ENCODE measurements at regions not wholly inside any gene's neighbourhood (a gene's known extent, or its start where the extent isn't known, plus 50 kb on each side); places are given as distances from the start of the nearest gene placed in this dataset.

- DNase-seq, result no peak
These were observed 416.8 kb downstream of the NR2F2 start for GRCh38 chr15:96747291-96747690.

GRCh38 chr15:96750361-96750760, 419.9 kb downstream of the NR2F2 start:
- no peak for DNase-seq

GRCh38 chr15:96756146-96756545, 425.6 kb downstream of the NR2F2 start:
- no peak for DNase-seq

DNA sequence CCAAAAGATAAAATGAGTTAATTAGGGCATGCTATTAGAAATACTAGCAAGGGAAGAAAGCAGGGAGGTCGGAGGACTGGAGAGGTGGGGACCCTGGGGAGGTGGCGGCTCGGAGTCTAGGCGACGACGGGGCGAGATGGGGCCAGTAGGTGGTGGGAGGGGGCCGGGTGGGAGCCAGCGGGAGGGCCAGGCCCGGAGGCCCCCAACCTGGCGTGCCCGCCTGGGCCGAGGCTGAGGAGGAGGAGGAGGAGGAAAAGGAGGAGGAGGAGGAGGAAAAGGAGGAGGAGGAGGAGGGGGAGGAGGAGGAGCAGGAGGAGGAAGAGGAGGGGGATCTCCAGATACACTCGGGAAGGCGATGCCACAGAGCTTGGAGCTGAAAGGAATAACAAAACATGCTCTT, 426.2 kb downstream of the NR2F2 start:
- no peak for DNase-seq

GRCh38 chr15:96762566-96762965, 432.1 kb downstream of the NR2F2 start:
- DNase-seq, result no peak

GRCh38 chr15:96764501-96764900, 434.0 kb downstream of the NR2F2 start:
- DNase-seq, result no peak

GRCh38 chr15:96764946-96765345, 434.4 kb downstream of the NR2F2 start:
- DNase-seq, result no peak

DNA sequence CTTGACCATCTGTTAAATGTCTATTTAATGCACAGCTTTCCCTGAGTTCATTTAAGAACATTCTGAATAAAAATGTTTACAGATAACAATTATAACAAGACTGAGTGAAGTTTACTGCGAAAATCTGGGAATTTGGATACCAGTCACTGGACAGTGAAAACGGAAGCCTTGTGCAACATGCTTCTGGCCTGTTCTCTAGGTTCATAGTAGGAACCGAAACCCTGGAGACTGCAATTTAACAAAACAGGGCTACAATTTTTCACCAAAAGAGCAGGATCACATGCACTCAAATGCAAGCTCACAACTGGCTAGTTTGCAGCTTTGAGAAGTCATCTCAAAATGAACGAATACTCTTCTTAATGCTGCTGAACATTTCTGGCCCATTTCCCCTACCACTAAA, 435.9 kb downstream of the NR2F2 start:
- DNase-seq, result no peak

- DNase-seq, result no peak
These were observed 437.4 kb downstream of the NR2F2 start for GRCh38 chr15:96767703-96768434.

- DNase-seq, result no peak
These were observed 437.9 kb downstream of the NR2F2 start for GRCh38 chr15:96768435-96768789.

DNA sequence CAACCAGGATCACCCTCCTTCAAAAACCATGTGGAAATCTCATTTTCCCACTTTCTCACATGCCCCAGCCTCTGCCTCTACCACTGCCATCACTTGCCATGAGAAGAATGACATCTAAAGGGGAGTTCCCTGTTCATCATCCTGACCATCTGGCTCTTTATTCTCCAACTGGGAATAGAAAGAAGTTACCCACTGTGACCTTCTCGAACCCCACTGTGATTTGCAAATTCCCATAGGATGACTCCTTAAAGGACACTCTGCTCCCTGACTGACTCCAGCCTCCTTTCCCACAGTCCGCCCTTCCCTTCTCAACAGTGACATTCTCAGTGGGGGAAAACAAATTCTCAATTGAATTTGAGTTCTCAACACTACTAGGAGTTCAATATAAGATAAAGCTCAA, 440.5 kb downstream of the NR2F2 start:
- DNase-seq, result no peak

DNA sequence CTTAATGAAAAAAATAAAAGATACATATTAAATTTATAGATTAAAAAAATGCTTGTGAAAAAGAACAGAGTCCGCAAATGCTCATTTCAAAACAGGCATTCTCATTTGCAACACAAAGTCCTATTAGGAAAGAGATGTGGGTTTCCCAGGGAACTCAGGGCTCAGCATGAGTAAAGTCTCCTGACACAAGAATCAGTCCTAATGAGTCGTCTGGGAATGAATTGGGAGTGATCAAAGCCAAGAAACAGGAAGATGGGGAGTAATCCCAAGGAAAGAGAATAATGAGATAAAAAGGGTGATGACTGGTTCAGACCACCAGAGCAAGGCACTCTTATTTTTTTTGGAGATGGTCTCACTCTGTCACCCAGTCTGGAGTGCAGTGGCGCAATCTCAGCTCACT, 443.7 kb downstream of the NR2F2 start:
- DNase-seq, result no peak

GRCh38 chr15:96783746-96784145, 453.2 kb downstream of the NR2F2 start:
- DNase-seq, result no peak

DNA sequence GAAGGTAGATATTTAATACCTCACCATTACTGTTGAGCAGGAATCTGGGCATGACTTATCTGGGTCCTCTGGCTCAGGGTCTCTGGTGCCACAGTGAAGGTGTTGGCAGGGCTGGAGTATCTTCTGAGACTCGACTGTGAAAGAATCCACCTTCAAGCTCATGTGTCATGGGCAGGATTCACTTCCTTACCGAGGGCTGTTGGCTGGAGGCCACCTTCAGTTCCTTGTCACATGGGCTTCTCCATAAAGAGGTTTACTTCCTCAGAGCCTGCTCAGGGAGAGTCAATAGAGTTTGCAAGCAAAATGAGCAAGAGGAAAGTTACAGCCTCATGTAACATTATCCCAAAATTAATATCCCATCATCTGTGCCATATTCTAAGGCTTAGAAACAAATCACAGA, 459.5 kb downstream of the NR2F2 start:
- no peak for DNase-seq

DNA sequence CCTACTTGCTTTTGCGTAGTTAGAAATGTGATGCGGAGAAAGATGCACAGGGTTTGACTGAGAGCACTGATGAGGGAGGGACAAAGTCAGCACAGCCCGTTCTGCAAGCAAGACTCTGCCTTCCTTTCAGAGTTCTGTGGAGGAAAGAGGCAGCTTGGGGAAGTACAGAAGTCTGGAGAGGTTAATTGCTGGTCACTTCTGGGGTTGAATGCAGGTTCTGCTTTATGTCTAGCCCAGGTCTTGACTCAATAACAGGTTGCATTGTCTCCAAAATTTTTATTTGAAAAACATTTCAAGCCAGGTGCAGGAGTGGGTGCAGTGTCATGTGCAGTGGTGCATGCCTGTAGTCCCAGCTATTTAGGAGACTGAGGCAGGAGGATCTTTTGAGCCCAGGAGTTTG, 461.7 kb downstream of the NR2F2 start:
- no peak for DNase-seq

DNA sequence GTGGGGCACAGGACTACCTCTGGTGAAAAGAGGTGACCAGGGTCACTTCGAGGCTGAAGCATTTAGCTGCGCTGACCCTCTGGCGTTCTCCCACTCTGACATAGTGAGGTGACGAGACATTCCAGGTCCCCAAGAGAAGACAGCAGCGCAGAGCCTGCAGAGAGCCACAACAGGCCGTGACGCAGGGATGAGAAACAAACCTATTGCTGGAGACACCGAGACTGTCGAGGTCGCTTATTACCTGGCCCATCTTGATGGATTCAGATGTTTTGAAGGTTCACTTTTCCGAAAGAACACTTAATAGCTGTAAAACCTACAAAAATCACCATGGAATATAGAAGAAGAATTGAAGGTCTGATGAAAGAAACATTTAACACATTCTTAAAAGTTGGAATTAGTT, 466.3 kb downstream of the NR2F2 start:
- no peak for DNase-seq

- no peak for DNase-seq
These were observed 471.2 kb downstream of the NR2F2 start for GRCh38 chr15:96801576-96802150.

DNA sequence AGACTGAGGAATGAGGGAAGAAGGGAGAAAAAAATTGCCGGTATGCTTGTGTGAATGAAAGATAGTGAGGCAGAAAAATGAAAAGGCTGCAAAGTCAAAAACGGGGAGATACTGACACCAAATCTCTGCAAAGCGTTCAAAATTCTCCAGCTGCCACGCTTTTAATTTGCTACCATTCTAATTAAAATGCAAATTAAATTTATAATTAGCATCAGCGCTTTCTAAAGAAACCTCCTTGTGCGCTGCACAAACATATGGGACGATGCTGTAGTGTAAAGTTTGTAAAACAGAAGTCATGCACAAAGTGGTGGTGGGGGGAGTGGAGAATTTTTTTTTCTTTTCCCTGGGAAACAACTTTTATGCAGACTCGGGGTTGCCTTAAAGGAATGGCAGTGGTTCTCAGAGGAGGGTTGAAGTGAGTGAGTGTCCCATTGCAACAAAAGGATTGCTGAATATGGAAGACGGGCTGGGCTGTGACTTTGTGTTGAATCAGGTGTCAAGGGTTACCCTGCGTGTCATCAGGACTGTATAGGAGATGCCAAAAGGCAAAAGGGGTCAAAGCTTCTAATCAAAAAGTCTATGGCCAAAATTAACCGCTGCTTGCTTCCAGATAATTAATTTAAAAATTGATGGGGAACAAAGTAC, 472.2 kb downstream of the NR2F2 start:
- no peak for DNase-seq

- DNase-seq, result no peak
These were observed 474.3 kb downstream of the NR2F2 start for GRCh38 chr15:96804754-96805153.

- DNase-seq, result no peak
These were observed 476.9 kb downstream of the NR2F2 start for GRCh38 chr15:96807361-96807760.

DNA sequence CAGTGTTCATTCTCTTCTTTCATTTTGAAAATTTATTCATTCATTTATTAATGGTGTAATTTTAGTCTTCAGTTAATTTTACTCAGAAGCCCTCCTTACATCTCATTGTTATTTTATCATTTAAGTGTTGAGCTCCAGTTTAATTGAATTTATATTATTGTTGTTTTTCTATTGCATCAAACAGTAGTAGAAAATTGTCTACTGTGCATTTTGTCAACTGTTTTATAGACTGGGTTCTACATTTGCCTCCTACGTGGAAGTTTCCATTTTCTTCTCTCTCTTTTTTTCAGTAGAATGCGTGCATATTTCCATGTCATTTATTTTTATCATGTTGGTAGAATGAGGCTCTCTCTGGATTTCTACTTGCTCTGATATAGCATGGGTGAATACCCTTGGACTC, 487.4 kb downstream of the NR2F2 start:
- DNase-seq, result no peak

DNA sequence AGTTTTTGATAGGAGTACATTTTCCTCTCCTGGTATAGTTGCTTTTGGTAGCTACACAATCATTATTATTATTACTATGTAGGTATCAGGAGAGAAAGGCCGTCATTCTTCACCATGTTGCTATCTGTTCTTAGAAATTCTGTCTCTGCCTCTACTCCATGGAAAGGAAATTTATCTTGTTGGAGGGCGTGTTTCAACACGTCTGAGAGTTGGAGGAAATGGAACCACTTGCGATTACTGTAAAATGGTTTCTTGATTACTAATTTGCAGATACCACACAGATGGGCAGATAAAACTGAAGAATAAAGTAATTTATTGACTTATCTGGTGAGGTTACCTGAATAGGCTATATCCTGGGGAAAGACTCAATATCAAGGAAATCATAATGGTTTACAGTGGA, 488.4 kb downstream of the NR2F2 start:
- DNase-seq, result no peak

DNA sequence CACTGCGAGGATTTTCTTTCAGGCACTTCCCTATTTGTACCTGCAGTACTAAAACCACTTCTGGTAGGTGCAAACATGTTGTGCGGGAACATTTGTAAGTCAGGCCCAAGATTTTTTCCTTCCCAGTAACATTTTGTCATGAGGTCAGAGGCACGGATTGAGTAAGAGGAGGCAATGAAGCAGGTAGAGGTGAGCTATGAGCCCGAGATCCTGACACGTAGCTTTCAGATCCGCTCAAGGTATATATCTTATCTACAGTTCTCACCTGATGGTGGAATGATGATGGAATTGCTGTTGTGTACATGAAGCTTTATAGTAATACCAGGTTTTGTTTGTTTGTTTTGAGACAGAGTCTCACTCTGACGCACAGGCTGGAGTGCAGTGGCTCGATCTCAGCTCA, 497.5 kb downstream of the NR2F2 start:
- DNase-seq, result no peak

DNA sequence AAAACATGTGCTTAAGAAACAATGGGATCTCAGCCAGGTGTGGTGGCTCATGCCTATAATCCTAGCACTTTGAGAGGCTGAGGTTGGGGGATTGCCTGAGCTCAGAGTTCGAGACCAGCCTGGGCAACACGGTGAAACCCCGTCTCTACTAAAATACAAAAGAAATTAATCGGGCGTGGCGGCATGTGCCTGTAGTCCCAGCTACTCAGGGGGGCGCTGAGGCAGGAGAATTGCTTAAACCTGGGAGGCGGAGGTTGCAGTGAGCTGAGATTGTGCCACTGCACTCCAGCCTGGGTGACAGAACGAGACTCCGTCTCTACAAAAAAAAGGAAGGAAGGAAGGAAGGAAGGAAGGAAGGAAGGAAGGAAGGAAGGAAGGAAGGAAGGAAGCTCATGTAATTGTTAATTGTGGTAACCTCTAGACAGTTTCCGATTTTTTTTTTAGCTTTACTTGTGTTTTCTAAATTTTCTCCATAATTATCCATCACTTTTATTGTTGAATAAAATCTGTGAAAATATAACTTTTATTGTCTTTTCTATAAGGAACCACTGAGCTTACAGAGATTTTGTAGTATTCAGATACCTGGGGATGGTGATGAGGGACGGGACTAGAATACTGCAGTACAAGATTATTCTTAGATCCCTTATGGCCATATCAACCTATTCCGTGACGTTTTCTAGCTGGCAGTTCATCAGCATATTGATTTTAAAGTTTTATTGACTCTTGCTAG, 506.9 kb downstream of the NR2F2 start:
- DNase-seq, result no peak
